Osteocyte (in vitro differentiated cells): ENCODE measurements at regions not wholly inside any gene's neighbourhood (a gene's known extent, or its start where the extent isn't known, plus 50 kb on each side); places are given as distances from the start of the nearest gene placed in this dataset.

Source experiments
- DNase-seq: peaks from one replicate; pipeline ENCODE4 v3.0.0; 2021; ENCODE audit warnings: mixed read lengths; ENCODE audit not compliant: unreplicated experiment; ENCODE audit errors: extremely low spot score
- H3K27ac Mint-ChIP-seq: one replicate; pipeline ENCODE4 v1.8.0; 2021; ENCODE audit warnings: mild to moderate bottlenecking, mixed read lengths; ENCODE audit not compliant: unreplicated experiment
- H3K27me3 Mint-ChIP-seq: one replicate; pipeline ENCODE4 v1.8.0; 2021; ENCODE audit warnings: mixed read lengths; ENCODE audit not compliant: unreplicated experiment
- H3K36me3 Mint-ChIP-seq: one replicate; pipeline ENCODE4 v1.8.0; 2021; ENCODE audit warnings: mixed read lengths; ENCODE audit not compliant: unreplicated experiment
- H3K4me1 Mint-ChIP-seq: one replicate; pipeline ENCODE4 v1.8.0; 2021; ENCODE audit warnings: mixed read lengths; ENCODE audit not compliant: unreplicated experiment
- H3K4me3 Mint-ChIP-seq: one replicate; pipeline ENCODE4 v1.8.0; 2021; ENCODE audit warnings: mild to moderate bottlenecking, moderate library complexity, mixed read lengths; ENCODE audit not compliant: unreplicated experiment
- H3K9me3 Mint-ChIP-seq: one replicate; pipeline ENCODE4 v1.8.0; 2021; ENCODE audit warnings: mixed read lengths; ENCODE audit not compliant: unreplicated experiment
- TF ChIP-seq, protein P1 (sequence below): fragments of 200-600 bp; sonication (generic); IDR thresholded peaks from 2 replicates; pipeline ENCODE4 v1.5.0; 2021; ENCODE audit warnings: antibody characterized with exemption, mild to moderate bottlenecking, moderate library complexity

DNA sequence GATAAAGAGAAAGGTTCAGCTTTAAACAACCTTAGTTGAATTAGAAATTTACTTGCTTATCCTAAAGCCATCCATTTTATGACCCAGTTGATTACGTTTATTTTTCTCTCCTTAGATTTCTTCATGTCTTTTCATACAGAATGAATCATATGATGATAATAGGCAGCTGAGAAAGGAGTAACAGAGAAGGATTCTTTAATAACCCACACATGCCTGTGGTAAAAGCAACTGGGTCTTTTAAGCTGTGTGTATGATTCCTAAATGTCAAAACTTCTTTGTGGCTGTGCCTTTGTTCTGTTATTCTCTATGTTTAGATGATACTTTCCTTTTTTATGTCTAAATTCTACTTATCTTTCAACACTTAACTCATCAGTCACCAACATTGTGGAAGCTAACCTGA, 626.5 kb downstream of the NCAM2 start:
- H3K9me3 Mint-ChIP-seq: no peaks in the 10 kb centered on the region
- TF ChIP-seq, protein P1, sequence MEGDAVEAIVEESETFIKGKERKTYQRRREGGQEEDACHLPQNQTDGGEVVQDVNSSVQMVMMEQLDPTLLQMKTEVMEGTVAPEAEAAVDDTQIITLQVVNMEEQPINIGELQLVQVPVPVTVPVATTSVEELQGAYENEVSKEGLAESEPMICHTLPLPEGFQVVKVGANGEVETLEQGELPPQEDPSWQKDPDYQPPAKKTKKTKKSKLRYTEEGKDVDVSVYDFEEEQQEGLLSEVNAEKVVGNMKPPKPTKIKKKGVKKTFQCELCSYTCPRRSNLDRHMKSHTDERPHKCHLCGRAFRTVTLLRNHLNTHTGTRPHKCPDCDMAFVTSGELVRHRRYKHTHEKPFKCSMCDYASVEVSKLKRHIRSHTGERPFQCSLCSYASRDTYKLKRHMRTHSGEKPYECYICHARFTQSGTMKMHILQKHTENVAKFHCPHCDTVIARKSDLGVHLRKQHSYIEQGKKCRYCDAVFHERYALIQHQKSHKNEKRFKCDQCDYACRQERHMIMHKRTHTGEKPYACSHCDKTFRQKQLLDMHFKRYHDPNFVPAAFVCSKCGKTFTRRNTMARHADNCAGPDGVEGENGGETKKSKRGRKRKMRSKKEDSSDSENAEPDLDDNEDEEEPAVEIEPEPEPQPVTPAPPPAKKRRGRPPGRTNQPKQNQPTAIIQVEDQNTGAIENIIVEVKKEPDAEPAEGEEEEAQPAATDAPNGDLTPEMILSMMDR: no peak
- H3K27me3 Mint-ChIP-seq: no peaks in the 10 kb centered on the region
- H3K4me1 Mint-ChIP-seq: no peaks in the 10 kb centered on the region
- no peak overlapping the region for H3K4me3 Mint-ChIP-seq
- H3K36me3 Mint-ChIP-seq: no peaks in the 10 kb centered on the region
- DNase-seq: no peak
- no peak overlapping the region for H3K27ac Mint-ChIP-seq

DNA sequence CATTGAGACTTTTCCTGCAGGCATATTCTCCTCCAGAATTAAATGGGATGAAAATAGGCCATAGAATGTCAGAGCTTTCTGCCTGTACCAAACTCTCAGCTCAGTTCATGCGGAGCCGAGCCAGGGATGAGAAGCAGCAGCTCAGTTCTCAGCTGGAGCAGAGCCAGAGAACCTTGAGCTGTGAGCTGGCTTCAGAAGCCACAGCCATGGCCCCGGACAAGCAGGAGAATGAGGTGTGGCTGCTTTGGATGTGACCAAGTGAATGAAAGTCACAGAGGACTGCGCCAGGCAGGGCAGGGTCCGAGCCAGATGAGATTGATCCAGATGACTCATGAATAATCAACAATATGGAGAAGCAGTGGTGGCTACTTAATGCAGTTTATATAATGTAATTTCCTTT, 633.8 kb downstream of the NCAM2 start:
- Mint-ChIP-seq H3K4me1 (no peaks in the 10 kb centered on the region), H3K27me3 (no peaks in the 10 kb centered on the region), H3K4me3 (no peak overlapping the region), H3K27ac (no peak overlapping the region), H3K9me3 (no peaks in the 10 kb centered on the region), H3K36me3 (no peaks in the 10 kb centered on the region)
- DNase-seq: no peak
- TF ChIP-seq, protein P1: no peak

DNA sequence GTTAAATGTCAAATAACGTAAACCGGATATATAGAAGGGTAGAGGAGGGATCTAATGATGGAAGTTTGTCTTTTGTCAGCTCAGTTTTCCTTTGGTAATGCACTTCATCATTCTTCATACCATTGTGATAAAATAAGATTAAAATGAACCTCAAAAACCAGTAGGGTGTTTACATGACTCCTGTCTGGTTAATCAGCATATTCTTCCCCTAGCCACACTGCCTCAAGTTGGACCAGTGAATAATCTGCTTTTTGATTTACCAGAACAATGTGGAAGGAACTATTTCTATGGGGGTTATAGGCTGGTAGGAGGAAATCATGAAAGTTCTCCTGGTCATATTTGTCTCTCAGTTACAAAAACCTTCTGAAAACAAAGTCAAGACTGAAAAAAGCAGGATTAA, 634.7 kb downstream of the NCAM2 start:
- Mint-ChIP-seq H3K27me3 (no peaks in the 10 kb centered on the region), H3K4me3 (no peak overlapping the region), H3K27ac (no peak overlapping the region), H3K9me3 (peaks cover 1% of the 10 kb centered on the region), H3K4me1 (no peaks in the 10 kb centered on the region), H3K36me3 (no peaks in the 10 kb centered on the region)
- no peak for DNase-seq
- TF ChIP-seq, protein P1: no peak

DNA sequence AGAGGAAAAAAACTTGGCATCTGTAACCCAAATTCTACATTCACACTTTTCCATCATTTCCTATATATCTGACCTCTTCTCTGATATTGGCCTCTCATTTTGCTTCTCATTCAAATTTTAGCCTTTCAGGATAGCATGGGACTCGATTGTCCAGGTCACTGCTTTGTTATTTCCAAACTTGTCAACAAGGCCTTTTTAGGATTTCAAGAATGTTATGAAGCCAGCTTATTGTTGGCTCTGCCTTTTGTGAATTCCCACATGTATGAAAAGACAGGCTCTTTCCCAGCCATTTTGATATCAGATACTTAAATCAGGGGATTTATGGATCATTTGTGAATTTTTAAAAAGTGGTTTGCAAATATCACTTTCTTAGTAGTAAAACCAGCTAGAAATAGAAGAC, 663.5 kb downstream of the NCAM2 start:
- no peak overlapping the region for H3K4me3 Mint-ChIP-seq
- H3K27me3 Mint-ChIP-seq: no peaks in the 10 kb centered on the region
- H3K27ac Mint-ChIP-seq: no peak overlapping the region
- TF ChIP-seq, protein P1: no peak
- no peaks in the 10 kb centered on the region for H3K9me3 Mint-ChIP-seq
- H3K36me3 Mint-ChIP-seq: no peaks in the 10 kb centered on the region
- H3K4me1 Mint-ChIP-seq: no peaks in the 10 kb centered on the region
- DNase-seq: no peak

DNA sequence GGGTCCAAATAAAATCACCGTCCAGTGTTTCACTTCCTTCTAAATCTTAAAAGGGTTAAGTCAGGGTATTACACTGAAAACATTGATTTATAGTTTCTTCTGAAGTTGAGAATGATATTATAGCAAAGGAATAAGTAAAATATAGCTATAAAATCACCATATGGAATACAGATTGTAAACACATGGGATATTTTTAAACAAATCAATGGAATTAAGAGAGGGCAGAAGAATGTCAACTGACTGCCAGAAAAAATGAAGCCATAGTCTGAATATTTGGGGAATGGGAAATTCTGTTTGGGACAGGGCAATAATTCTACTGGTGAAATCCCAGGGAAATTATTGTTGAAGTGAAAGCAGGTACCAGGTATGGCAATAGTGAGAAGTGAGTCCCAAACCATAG, 664.6 kb downstream of the NCAM2 start:
- no peaks in the 10 kb centered on the region for H3K27me3 Mint-ChIP-seq
- H3K4me1 Mint-ChIP-seq: no peaks in the 10 kb centered on the region
- H3K27ac Mint-ChIP-seq: no peak overlapping the region
- no peak for DNase-seq
- no peaks in the 10 kb centered on the region for H3K36me3 Mint-ChIP-seq
- H3K4me3 Mint-ChIP-seq: no peak overlapping the region
- TF ChIP-seq, protein P1: no peak
- no peaks in the 10 kb centered on the region for H3K9me3 Mint-ChIP-seq
